HL-60 (cell line): ENCODE measurements at regions not wholly inside any gene's neighbourhood (a gene's known extent, or its start where the extent isn't known, plus 50 kb on each side); places are given as distances from the start of the nearest gene placed in this dataset.

Experiments
- DNase-seq, 2 experiments: peaks; one replicate each; pipeline ENCODE4 v3.0.0-alpha.2; 2010 to 2020; ENCODE audit warnings: low read depth in 1 of 2, low spot score in 1 of 2
- H3K27ac ChIP-seq: fragments of 250-450 bp; sonication (Bioruptor Pico); replicated peaks from 2 replicates; pipeline ENCODE4 v1.5.1; 2020; ENCODE audit warnings: mild to moderate bottlenecking, moderate library complexity
- H3K27me3 ChIP-seq: fragments of 250-450 bp; sonication (Bioruptor Pico); 2 replicates; pipeline ENCODE4 v1.5.1; 2021; ENCODE audit warnings: mild to moderate bottlenecking, moderate library complexity; ENCODE audit not compliant: insufficient read depth, poor library complexity, severe bottlenecking
- H3K4me3 ChIP-seq: replicated peaks from 2 replicates; pipeline ENCODE4 v1.5.1; 2011; ENCODE audit warnings: mild to moderate bottlenecking, control low read depth, low read length; ENCODE audit not compliant: insufficient read depth
- CTCF ChIP-seq: IDR thresholded peaks from one replicate; pipeline ENCODE4 v1.5.1; 2011; ENCODE audit warnings: low read length, control low read depth, inconsistent platforms; ENCODE audit not compliant: insufficient read depth
- GABPA ChIP-seq: IDR thresholded peaks from 2 replicates; pipeline ENCODE4 v1.6.1; 2012; ENCODE audit warnings: low read depth
- POLR2AphosphoS5 ChIP-seq: IDR thresholded peaks from 2 replicates; pipeline ENCODE4 v1.6.1; 2012; ENCODE audit warnings: low read depth
- REST ChIP-seq: IDR thresholded peaks from 2 replicates; pipeline ENCODE4 v1.6.1; 2012; ENCODE audit warnings: low read depth; ENCODE audit not compliant: insufficient replicate concordance
- SPI1 ChIP-seq: IDR thresholded peaks from 2 replicates; pipeline ENCODE4 v1.6.1; 2012; ENCODE audit warnings: low read depth, mild to moderate bottlenecking, borderline replicate concordance

GRCh38 chr13:50679321-50679720 lies 164.2 kb downstream of the DLEU7 start:
- Histone ChIP-seq H3K27ac (no peak overlapping the region), H3K27me3 (no peaks in the 10 kb centered on the region), H3K4me3 (no peak overlapping the region)
- DNase-seq, result no peak
- TF ChIP-seq GABPA (no peak), SPI1 (no peak), REST (no peak), CTCF (no peak), POLR2AphosphoS5 (no peak)

GRCh38 chr13:50682002-50682401 lies 161.5 kb downstream of the DLEU7 start:
- Histone ChIP-seq H3K27me3 (no peaks in the 10 kb centered on the region), H3K4me3 (no peak overlapping the region), H3K27ac (no peak overlapping the region)
- DNase-seq, result no peak
- no peak for TF ChIP-seq POLR2AphosphoS5

- Histone ChIP-seq H3K4me3 (no peak overlapping the region), H3K27ac (no peak overlapping the region), H3K27me3 (no peaks in the 10 kb centered on the region)
- DNase-seq, result no peak
- TF ChIP-seq GABPA (no peak), REST (no peak), CTCF (no peak), POLR2AphosphoS5 (no peak), SPI1 (no peak)
These were observed 160.5 kb downstream of the DLEU7 start for GRCh38 chr13:50682966-50683365.

- peak in 1 of 2 experiments; percentile 56 for DNase-seq
- no peak overlapping the region for H3K27ac ChIP-seq
These were observed 159.1 kb downstream of the DLEU7 start for GRCh38 chr13:50684366-50684765.

More at GRCh38 chr13:50684366-50684765, 159.1 kb downstream of the DLEU7 start:
- no peaks in the 10 kb centered on the region for H3K27me3 ChIP-seq
- TF ChIP-seq POLR2AphosphoS5, result no peak
- TF ChIP-seq REST, result no peak
- no peak for TF ChIP-seq GABPA
- TF ChIP-seq CTCF, result no peak
- peak; percentile 18; the same call in 1 of the 2 replicates for TF ChIP-seq SPI1
- H3K4me3 ChIP-seq, result no peak overlapping the region
